Activated CD8-positive, alpha-beta memory T cell treated with anti-CD3 and anti-CD28 coated beads, Interleukin-2, amount 50 U/mL, for 1 hour (primary cell): ENCODE measurements at regions not wholly inside any gene's neighbourhood (a gene's known extent, or its start where the extent isn't known, plus 50 kb on each side); places are given as distances from the start of the nearest gene placed in this dataset.
"Not testable (repeated sequence)": the region's sequence is repeated elsewhere in the genome, so short reads cannot be mapped to it uniquely, and the experiment has no call there.

Experiments used
- DNase-seq: peaks from one replicate; pipeline ENCODE4 v3.0.0-alpha.2; 2020; ENCODE audit errors: extremely low read depth

DNA sequence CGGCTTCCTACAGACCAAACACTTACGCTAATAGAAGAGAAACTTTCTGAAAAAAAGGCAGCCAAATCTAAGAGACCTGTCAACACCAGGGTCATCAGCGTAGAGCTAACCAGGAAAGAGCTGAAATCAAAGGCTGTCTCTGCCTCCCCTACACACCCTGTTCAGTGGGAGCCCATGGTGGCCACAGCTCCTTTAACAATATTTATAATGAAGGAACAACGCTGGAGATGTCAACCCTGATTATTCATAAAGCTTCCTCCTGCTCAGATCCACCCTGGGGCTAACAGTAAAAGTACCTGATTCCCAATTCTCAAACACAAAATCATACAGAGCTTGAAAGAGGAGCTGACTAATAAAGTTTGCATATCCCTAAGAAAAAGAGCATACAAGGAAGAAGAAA lies 133.7 kb downstream of the ANXA2 start:
- no peak for DNase-seq

DNA sequence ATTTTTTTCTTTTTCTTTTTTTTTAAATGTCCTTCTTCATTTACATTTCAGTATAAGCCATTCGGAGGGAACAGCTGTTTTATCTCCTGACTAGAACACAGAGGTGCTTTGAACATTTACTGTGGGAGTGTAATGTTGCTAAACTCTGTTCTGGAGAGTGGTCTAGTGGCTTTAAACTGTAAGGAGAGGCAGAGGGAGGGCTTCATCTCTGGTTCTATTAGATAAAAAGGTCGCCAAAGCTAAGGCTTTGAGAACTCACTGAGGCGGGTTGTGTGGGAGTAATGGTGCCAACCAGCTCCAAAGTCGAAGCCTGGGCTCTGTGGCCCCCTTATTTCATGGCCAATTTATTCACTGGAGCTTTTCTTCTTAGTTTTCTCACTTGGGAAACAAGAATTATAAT lies 133.2 kb downstream of the ANXA2 start:
- DNase-seq = no peak

DNA sequence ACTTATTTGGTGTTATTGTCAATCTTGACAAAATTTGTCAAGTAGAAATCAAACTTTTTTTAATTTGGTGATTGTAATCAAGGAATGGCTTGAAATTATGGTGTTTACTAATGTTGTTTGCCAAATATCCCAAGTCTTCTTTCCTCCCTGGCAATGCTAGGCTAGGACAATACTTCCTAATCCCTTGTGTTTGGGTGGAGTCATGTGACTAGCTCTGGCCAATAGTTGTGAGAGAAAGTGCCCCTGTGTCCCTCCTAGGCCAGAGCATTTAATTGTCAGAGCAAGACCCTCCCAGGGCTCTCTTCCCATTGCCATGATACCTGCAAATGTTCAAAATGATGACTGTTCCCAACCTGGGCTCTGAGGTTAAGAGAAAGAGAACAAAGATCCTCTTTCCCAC lies 132.7 kb downstream of the ANXA2 start:
- DNase-seq = no peak

GRCh38 chr15:60272623-60273022 lies 125.2 kb downstream of the ANXA2 start:
- DNase-seq = no peak

DNA sequence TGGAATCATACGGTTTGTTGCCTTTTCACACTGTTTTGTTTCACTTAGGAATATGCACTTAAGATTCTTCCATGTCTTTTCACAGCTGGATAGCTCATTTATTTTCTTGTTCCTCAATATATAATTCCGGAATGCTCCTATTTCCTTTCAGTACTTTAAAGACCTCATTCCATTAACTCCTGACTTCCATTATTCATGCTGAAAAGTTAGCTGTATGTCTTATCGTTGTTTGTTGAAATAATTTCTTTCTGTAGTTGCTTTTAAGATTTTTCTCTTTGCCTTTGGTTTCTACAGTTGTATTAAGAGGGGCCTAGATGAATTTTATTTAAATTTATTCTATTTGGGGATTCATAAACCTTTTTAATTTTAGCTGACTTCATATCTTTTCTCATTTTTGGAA lies 122.2 kb downstream of the ANXA2 start:
- DNase-seq = no peak

DNA sequence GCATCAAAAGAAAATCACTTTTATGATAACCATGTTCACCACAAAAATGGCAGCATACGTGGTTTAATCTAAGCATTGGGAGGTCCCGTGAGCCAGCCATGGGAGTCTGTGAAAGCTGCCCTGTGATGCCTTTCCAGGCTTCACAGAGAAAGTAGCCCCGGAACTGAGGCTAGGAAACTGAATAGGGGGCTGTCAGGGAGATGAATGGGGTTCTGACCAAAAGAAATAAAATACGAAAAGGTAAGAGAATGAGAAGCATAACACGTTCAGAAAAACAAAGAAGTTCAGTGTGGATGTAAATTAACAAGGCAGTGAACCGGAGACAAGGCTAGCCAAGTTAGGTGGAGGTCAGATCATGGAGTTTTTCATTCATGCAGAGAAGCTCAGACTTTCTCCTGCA lies 118.9 kb downstream of the ANXA2 start:
- DNase-seq = no peak

DNA sequence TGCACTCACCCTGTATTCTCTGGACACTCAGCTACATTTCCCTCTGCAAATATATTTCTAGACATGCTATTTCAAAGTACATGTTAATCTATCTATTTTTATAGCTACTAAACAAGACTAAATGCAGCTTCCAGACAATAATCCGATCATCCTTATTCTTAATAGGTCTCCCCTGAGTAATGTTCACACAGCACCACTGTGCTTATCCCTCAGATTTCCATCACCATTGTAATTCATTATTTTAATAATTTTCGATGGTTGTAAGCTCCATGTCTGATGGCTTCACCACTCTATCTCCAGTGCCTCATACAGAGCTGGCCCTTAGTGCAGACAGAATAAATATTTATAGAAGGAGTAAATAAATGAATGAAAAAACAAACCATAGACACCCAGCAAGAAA lies 117.5 kb downstream of the ANXA2 start:
- no peak for DNase-seq

GRCh38 chr15:60283936-60284335 lies 113.8 kb downstream of the ANXA2 start:
- DNase-seq = no peak

DNA sequence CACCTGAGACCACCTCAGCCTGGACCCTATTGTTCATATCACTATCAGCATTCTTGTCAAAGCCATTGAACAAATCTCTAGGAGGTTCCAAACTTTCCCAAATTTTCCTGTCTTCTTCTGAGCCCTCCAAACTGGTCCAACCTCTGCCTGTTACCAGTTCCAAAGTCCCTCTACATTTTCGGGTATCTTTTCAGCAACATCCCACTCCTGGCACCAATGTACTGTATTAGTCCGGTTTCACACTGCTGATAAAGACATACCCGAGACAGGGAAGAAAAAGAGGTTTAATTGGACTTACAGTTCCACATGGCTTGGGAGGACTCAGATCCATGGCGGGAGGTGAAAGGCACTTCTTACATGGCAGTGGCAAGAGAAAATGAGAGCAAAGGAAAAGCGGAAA lies 101.9 kb downstream of the ANXA2 start:
- not testable (repeated sequence) for DNase-seq

DNA sequence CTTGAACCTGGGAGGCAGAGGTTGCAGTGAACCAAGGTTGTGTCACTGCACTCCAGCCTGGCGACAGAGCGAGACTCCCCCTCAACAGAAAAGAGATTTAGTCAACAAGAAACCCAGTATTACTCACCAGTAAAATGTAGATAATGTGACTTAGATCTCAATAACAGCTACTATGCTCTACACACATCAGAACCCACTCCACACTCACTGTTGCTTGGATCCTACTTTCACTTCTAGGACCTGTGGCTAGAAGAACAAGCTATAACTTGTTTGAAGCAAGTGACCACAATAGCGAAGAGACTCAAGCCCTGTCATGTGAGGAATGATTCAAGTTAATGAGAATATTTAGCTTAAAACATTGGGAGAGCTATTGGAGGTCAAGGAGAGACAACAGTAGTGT lies 100.7 kb downstream of the ANXA2 start:
- DNase-seq = no peak
